ENCODE measurements at regions not wholly inside any gene's neighbourhood (a gene's known extent, or its start where the extent isn't known, plus 50 kb on each side); places are given as distances from the start of the nearest gene placed in this dataset.
"Not testable (repeated sequence)": the region's sequence is repeated elsewhere in the genome, so short reads cannot be mapped to it uniquely, and the experiment has no call there.

DNA sequence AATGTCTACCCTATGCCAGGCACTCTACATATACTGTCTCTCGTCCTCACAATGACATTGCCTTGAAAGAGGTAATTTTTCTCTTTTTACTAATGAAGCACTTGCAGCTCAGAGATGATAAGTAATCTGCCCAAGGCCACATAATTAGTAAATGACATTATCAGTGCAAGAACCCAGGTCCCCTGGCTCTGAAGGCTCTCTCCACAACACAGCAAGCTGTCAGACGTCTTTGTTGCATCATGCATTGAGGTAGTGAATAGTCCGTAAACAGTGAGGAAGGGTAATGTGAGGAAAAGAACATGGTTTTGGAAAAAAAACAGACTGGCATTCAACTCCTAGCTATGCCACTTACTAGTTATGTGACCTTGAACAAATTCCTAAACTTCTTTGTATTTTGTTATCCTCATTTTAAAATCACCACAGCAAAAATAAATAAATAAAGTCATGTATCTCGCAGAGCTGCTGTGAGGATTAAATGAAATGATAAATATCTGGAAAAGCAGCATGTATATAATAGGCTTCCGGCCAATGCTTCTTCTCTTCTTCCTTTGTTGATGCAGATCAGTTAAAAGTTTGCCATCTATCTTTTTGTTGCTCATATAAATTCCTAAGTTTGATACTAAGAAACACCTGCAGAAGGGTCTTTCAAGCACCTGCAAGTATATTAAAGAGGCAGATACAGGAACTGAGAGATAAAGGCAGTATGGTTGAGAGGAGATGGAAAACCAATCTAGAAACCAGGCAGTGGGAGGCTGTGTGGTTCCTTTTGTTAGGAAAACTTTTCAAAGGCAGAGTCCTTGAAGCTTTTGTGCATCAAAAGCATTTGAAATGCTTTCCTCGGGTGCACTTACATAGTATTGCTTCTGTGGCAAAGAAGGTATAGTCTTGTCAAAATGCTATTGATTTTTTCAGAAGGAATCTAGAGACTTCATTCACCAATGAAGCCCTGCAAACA is 82.8 kb downstream of the BTG1 start:
- DNase-seq (ENCODE audit: extremely low read depth, low read depth): no peak

- no peak for DNase-seq (ENCODE audit: extremely low read depth, low read depth)
Measured at GRCh38 chr12:92061061-92061460, 84.6 kb downstream of the BTG1 start.

GRCh38 chr12:92059960-92060359 is 85.7 kb downstream of the BTG1 start:
- DNase-seq (ENCODE audit: extremely low read depth, low read depth): no peak

DNA sequence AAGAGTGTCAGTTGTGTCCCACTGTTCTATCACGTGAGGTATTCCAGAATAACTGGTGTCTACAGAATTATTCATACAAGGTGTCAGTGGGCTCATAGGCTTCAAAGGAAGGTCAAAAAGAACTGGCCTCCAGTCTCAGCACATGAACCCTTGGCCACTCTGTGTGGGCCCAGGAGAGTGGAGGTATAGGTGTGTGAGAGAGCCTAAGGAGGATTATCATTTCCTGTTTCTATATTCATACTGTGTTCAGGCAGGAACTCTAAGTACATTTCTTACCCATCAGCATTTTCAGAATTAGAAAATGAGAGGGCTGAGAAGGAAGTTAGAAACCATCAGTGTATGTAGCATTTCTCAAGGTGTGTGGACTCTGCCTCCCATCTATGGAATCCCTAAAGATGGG is 87.0 kb downstream of the BTG1 start:
- DNase-seq (ENCODE audit: extremely low read depth, low read depth): no peak

GRCh38 chr12:92056756-92057155 is 88.9 kb downstream of the BTG1 start:
- DNase-seq (ENCODE audit: extremely low read depth, low read depth): not testable (repeated sequence)

DNA sequence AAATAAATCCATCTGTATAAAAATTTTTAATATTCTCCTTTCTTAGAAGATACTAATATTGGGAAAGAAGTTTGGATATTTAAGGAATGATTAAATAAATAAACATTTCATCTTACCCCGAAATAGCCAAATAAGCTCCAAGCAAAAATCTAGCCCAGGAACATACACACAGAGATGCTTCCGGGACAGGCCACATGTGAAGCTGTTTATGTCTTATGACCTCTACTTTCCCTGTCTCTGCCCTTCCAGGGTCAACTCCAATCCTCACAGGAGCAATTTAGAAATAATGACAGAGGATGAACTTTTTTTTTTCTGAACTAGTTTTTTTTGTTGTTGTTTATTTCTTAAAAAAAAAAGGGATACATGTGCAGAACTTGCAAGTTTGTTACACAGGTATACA is 89.4 kb downstream of the BTG1 start:
- DNase-seq (ENCODE audit: extremely low read depth, low read depth): no peak

- no peak for DNase-seq (ENCODE audit: extremely low read depth, low read depth)
Measured at GRCh38 chr12:92055877-92056276, 89.8 kb downstream of the BTG1 start.

- no peak for DNase-seq (ENCODE audit: extremely low read depth, low read depth)
Measured at GRCh38 chr12:92051441-92051840, 94.2 kb downstream of the BTG1 start.

DNA sequence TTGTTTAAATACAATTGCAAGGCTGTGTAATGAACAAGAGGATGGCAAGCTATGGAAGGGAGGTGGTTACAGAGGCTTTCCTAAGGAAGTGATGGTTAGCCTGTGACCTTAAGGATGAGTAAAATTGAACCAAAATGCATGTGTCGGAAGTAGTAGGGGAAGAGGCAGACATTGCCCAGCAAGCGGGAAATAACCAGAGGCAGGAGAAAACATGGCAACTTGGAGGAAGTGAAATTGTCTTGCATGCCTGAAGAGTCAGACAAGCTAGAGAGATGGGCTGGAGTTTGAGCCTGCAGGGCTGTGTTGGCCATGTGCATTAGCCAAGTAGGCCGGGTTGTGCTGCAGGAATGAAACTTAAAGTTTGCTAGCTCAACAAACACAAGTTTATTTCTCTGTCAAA is 96.2 kb downstream of the BTG1 start:
- no peak for DNase-seq (ENCODE audit: extremely low read depth, low read depth)

DNA sequence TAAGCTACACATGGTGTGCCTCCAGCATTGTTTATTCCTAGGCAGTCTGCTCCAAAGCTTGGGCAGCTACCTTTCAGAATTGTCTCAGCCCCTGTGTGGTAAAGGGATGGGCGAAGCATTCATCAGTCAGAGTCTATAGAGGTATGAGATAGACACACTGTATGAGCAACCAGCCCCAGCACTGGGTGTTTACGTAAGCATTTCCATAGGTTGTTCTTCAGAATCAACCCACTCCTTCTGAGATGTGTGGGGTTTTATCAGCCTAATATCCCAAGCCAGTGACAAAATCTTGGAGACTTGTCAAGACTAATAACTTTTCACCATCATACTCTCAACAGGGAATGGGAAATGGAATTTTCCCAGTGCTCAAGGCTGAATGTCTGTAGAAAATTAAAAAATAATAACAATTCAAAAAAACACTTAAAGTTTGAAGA is 98.2 kb downstream of the BTG1 start:
- no peak for DNase-seq (ENCODE audit: extremely low read depth, low read depth)

- no peak for DNase-seq (ENCODE audit: extremely low read depth, low read depth)
Measured at GRCh38 chr12:92046557-92047392, 98.9 kb downstream of the BTG1 start.

GRCh38 chr12:92045852-92046251 is 99.8 kb downstream of the BTG1 start:
- no peak for DNase-seq (ENCODE audit: extremely low read depth, low read depth)

DNA sequence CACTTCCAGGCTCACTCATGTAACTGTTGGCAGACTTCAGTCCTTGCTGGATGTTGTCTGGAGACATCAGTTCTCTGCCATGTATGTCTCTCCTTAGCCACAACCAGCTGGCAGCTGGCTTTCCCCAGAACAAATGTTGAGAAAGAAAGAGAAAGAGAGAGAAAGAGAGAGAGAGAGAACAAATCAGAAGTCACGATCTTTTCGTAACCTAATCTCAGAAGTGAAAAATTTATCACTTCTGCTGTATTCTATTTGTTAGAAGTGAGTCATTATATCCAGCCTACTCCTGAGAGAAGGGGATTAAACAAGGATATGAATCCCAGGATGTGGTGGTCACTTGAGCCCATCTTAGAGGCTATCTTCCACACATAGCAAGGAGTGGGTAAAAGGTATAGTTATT is 101.2 kb downstream of the BTG1 start:
- DNase-seq (ENCODE audit: extremely low read depth, low read depth): no peak

- DNase-seq (ENCODE audit: extremely low read depth, low read depth): no peak
Measured at GRCh38 chr12:92042791-92043531, 102.7 kb downstream of the BTG1 start.

DNA sequence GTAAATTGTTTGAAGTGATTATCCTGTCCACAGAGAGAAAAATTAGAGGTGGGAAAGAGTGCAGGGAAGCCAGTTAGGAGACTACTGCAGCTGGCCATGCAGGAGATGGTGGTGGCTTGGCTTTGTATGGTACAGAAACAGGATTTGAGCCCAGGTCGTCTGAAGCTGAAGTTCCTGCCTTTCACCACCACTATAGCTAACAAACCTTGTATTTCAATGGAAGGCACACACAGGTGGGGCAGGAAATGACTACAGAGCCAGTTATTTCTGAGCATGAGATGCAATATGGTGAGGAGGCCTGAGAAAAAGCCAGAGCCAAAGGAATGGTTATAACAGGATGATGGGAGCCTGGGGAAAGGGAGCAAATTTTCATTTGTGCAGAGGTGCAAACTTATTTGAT is 103.9 kb downstream of the BTG1 start:
- no peak for DNase-seq (ENCODE audit: extremely low read depth, low read depth)

DNA sequence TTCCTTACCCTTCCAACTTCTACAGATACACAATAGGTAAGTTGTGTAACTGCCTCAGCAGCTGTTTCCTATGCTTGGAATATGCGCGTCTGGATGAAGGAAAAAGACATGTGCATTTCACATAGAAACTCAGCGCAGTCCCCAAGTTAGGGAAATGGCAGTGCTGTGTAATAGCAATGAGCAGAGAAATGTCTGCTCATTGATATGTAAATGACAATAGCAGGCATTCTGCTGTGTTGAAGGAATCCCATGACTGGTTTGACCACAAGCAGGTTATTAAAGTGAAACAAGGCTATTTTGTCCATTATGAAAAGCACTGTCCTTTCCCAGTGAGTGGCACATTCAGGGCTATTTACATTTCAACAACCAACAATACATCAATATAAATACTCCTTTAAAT is 106.6 kb downstream of the BTG1 start:
- no peak for DNase-seq (ENCODE audit: extremely low read depth, low read depth)

DNA sequence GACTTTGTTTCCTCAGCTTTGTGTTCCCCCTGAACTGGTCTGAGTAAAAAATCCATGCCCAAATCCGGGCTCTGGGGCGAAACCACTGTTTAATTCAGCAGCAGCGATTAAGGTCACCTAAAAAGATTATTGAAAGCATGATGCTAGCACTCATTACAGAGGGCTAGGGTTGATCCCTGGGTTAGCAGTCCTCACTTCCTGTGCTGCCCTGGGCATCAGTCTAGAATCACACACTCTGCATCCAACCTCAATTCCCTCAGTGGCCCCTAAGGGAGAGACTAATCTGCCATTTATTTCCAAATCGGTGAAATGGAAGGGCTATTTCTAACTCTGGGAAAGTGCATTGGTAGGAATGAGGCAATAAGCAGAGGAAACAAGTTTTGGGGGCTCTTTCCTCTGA is 107.2 kb downstream of the BTG1 start:
- no peak for DNase-seq (ENCODE audit: extremely low read depth, low read depth)

- DNase-seq (ENCODE audit: extremely low read depth, low read depth): no peak
Measured at GRCh38 chr12:92036771-92037453, 108.7 kb downstream of the BTG1 start.

GRCh38 chr12:92036061-92036620 is 109.5 kb downstream of the BTG1 start:
- DNase-seq (ENCODE audit: extremely low read depth, low read depth): no peak

DNA sequence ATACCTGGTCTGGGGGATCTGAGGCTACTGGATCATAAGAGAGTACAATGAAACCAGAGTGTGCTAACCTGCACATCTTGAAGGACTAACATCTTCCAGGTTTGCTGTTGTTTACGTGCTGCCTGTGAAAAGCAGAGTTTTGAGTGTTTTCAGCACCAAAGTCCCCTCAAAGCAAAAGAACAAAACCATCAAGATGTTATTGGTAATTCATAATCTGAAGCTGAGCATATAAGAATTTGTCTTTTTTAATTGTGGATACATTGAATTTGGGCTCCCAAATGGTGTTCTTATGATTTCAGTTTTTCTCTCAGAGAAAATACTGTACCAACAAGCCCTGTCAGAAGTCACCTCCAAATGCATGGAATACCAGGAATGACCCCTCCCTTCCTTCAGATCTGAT is 110.2 kb downstream of the BTG1 start:
- DNase-seq (ENCODE audit: extremely low read depth, low read depth): no peak

All from NCI-H460 (cell line).